Hematopoietic multipotent progenitor cell treated with erythropoietin and hydrocortisone succinate and interleukin-3 and kit ligand, for 4 days (in vitro differentiated cells): ENCODE measurements at regions not wholly inside any gene's neighbourhood (a gene's known extent, or its start where the extent isn't known, plus 50 kb on each side); places are given as distances from the start of the nearest gene placed in this dataset.

Experiments used
- DNase-seq: peaks from one replicate; pipeline ENCODE4 v3.0.0-alpha.2; 2015

DNA sequence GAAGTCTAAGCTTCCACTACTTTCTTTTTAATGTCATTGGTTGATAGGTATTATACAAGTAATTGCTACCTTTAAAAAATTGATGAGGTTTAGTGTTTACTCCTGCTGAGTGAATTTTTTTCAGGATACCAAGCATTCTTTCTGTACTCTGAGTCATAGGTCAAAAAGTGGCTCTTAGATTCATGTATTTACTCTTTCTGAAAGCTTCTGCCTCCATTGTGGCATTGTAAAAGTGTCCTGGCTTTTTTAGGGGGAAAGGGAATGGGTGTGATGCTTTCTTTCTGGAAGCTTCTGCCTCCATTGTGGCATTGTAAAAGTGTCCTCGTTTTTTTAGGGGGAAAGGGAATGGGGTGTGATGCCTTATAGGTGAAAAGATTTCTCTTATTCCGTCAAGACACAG, 286.5 kb downstream of the LPIN1 start:
- DNase-seq, result no peak

DNA sequence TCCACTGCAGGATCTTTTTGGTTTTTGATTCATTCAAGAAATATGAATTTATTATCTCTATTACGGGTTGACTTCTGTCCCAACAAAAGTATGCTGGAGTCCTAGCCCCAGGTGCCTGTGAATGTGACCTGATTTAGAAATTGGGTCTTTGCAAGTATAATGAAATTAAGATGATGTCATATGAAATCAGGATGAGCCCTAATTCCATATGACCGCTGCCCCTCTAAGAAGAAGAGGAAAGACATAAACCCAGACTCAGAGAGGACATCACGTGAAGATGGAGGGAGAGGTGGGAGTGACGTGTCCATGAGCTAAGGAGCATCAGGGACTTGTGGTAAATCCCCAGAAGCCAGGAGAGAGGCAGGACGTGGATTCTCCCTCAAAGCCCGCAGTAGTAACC, 287.1 kb downstream of the LPIN1 start:
- no peak for DNase-seq

DNA sequence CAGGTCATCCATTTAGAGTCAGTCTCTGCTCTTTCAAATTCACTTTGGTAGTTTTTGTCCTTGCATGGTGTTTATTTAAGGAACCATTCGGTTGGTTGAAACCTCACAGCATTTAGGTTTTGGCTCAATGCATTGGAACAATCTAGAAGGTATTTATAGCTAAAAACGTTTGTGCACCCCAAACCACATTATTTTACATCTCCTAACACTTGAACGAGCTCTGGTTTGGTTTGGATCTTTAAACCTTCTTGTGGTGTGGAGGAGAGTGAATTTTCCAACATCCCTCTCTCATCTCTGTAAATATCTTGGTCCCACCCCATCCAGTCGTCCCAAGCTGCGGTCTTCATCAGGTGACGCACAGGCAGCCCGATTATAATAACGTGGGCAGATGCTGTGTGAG, 287.9 kb downstream of the LPIN1 start:
- no peak for DNase-seq

DNA sequence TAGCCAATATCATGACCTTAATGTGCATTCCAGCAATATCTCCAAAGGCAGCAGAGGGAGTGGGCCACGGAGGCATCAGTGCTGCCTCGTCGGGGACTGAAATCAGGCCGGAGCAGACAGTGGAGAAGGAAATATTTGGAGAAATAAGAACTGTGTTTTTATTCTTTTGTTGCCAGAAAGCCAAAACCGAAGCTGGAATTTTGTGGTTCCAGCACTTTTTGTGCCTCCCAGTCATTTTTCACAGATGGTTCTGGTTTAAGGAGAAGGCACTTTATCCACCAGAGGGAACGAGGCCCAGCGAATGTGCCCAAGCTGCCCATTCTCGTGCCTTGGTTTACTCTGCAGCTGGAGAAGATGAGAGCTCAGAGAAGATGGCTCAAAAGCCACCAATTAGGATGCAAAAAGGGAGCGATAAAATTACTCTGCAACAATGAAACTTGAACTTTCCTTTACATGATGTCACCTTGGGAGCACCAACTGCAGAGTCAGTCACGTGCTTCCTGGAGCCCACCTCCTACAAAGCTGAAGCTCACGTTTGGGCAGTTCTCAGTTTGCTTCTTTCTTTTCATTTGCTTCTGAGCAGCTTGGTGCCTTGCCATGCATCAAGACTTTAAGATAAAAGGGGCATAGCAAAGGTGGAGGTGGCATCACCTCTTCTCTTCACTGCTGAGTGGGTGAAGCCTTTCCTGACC, 288.7 kb downstream of the LPIN1 start:
- DNase-seq, result no peak

DNA sequence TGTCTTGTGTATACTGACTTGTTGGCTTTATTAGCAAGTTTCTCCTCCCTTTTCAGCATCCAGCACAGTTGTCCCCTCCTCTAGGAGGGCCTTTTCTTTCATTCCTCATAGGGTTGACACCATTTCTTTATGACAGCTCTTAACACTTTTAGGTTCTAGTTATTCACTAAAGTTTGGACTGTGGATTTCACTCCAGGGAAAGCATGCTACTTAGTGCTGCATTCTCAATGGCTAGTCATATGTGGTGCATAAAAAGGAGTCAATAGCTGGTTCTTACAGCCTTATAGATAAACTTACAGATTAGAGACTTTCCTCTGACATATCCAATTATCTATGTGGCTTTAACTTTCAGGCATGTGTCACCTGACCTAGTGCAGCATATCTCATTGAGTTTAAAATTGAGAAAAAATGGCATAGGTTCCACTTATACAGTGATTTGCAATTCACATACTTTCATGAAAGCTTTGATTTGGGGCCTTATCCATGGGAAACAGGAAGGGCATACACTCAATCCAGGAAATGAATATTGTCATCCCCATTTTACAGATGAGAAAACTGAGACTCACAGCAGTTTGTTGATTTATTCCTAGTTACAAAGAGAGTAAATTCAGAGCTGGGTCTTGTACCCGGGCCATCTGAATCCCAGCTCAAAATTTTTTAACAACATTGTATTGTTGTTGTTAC, 289.7 kb downstream of the LPIN1 start:
- DNase-seq, result no peak

DNA sequence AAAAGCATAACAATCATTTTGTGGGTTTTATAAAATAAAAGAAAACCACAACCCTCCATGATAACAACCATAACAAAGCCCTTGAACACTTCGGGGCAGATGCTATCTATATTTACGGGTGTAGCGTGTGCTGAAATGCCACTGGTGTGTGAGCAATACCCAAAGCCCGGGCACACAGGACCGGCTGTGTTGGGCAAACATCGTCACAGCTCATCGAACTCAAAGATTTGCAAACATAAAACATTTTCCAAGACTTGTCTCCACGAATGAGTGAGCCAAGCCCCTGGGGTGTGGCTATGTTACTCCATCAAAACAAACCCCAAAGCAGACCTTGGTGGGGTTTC, 290.2 kb downstream of the LPIN1 start:
- DNase-seq, result peak; percentile 32

DNA sequence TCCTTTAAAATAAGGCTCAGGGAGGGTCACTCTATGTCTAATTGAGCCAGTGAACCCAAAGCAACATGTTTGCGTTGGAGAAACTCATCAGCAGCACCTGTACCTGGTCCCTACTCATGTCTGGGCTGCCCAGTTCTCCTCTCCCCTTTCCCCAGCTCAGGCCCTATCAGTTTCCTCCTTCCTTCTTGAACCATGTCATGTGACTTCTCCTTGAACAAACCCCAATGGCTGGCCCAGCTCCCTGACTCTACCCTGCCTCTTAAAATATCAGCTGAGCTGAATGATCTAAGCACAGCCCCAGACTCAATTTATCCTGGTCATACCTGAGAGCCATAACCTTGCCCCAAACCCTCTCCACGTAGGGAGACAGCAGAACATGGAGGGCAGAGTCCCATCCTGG, 290.9 kb downstream of the LPIN1 start:
- no peak for DNase-seq

DNA sequence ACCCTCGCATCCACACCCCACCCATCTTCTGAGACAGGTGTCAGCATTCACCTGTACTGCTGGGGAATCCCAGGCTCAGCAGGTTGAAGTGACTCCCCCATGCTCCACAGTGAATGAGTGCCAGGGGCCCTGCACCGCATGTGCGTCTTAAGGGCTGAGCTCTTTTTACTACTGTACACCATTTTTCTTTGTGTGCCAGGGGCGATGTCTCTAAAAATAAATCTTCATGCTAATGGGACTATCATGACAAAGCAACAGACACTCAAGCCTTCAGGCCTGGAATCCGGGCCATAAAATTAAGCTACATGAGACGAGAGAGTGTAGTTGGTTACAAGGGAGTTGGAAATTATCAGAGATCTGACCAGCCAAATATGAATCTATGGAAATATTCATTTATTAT, 294.8 kb downstream of the LPIN1 start:
- DNase-seq, result no peak

DNA sequence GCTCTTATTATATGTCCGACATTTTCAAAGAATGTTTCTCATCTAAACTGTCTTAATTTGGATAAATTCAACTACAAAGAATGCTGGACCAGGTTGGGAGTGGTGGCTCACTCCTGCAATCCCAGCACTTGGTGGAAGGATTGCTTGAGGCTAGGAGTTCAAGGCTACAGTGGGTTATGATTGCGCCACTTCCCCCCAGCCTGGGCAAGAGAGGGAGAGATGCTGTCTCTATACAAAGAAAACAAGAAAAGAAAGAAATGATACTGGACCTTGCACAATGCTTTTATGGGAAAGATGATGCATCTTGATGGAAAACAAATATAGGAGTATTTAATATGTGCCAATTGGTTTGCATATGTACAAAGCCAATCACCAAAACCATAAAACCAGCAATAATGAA, 296.7 kb downstream of the LPIN1 start:
- no peak for DNase-seq

DNA sequence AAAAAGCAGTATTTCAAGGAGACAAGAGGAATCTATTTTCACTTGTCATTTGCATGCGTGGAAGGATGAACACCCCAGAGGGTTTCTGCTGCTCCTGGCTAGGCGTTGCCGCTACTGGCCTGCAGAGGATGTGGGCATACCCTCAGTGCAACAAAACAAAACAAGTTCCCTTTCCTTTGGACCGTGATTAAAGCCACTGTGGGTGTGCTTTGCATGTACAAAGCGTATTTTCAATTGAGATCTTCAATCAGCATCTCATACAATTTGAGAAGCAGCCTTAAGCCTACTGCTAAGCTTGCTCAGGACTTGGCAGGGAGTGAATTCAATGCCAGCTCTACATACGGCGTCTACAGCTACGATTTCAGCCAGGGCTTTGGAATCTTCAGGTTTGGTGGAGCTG, 298.4 kb downstream of the LPIN1 start:
- peak; percentile 63 for DNase-seq

DNA sequence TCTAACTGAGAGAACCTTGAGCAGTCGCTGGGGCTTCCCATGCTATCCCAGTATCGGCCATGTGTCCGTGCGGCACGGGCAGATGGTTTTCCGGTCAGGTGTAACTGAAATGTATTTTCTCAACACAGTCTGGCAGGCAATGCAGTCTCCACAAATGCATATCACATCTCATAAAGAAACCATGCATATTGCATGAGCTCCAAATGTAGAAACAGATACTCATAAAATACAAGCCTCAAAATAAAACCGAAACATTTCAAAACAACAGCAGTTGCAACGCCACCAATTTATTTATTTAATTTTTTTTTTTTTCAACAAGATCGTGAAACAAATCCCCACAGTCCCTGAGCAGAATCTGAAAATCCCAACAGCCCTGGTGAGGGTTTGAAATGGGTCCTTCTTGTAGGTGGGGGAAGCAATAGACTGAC, 299.4 kb downstream of the LPIN1 start:
- DNase-seq, result no peak

DNA sequence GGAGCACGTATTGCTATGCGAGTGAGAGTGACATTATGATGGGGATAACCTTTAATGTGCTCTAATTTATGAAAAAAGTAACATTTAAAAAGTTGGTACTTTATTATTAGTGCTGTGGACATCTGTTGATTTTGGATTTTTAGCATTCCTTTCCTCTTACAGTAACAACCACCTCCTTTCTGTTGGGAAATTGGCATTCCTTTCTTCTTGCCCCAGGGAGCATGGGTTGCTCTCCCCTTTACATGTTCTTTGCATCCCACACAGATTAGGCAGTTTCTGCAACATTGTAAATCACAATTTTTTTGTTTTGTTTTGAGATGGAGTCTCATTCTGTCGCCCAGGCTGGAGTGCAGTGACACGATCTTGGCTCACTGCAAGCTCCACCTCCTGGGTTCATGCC, 300.2 kb downstream of the LPIN1 start:
- DNase-seq, result no peak

DNA sequence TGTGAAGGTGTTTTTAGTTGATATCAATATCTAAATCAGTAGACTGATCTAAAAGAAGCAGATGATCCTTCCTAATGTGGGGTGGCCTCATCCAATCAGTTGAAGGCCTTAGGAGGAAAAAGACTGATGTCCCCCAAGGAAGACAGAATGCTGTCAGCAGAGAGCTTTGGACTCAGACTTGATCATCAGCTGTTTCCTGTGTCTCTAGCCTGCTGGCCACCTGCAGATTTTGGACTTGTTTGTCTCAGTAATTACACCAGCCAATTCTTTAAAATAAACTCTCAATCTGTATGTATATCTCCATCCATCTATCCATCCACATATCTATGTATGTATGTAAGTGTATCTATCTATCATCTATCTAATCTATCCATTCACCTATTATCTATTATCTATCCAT, 301.3 kb downstream of the LPIN1 start:
- DNase-seq, result no peak

DNA sequence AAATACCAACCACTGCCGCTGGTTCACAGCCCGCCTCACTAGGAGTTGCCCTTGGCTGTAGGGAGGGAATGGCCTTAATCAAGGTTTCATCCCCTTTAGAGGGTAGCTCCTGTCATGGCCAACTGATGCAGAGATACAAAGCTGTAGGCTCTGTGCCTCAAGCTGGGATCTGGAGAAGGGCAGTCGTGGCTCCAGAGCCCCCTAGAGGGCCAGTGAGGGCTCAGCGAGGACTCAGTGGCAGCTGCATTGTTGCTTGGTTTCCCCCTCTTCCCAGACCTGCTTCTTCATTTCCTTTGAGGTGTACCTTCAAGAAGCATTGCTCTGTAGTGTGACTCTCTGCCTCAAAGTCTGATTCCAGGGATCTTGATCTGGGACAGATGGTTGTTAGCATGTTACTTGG, 302.1 kb downstream of the LPIN1 start:
- peak; percentile 47 for DNase-seq

DNA sequence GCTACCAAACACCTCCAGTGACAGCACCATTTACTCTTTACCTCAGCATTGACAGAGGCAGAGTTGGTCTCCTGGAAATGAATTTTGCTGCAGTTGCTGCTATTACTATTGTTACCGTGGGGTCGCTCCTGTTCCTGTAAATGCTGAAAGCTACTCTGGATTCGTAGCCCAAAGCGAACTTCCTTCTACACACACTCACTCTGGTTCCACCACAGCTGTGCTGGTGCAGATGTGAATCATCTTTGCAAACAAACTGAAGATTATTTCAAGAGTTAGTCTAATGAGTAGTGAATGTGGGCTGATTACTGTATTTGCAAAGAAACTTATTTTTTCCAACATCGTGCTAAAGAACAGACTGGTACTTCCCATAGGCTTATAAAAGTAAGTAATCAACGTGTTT, 304.0 kb downstream of the LPIN1 start:
- peak; percentile 82 for DNase-seq

DNA sequence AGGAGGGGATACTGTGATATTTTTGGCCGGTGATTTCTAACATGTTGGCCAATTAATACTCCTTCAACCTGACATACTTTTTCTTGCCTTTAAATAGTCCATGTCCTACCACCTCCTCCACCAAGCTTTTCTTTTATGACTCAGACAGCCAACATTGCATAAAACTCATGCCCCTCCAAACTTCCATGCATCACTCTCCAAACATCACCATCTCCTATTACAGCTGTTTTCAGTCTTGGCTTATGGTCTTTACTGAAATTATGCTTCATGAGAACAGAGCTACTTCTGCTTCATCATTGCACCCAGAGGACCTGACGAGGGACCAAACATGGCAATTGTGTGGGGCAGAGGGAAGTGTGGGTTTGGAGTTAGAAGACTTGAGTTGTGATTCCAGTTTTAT, 305.4 kb downstream of the LPIN1 start:
- DNase-seq, result no peak

DNA sequence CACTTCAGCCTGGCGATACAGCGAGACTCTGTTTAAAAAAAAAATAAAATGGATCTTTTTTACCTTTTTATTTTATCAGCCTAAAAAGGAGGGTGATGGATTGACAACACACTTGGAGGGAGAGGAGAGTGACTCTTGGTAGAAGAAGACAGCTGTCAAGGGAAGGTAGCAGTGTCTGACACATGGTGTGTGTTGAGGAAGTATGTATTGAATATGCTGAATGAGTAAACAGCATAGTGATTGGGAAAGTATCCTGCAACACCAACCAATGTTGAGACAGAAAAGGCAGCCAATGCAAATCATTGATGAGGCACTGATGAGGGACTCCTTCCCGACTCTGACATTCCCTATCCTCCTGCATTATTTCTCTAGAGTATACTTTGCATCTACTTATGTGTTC, 306.4 kb downstream of the LPIN1 start:
- no peak for DNase-seq

DNA sequence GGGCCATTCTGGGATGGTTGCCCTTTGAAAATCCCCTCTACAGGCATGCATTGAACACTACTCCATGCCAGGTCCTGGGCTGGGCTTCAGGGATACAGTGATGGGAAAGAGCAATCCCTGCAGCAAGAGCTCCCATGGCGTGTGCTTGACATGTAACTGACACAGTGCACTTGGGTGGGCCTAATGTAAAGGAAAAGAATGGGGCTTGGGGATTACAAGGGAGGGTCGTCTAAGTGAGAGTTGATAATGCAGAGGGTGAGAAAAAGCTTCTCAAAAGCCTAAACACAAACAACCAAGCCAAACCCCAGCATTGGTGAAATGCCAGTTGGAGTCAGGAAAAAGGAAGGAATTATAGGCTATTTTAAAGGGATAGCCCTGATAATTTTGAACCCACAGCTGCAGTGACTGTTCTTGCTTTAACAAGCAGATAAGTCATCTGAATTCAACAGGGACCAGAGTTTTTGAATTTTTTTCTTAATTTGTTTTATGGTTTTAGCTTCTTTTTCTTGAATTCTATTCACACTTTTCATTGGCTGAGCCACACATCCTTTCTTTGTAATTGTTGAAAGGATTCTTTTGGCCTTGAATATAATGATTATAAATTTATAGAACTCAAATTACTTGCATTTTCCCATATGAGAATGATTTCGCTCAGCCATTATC, 308.7 kb downstream of the LPIN1 start:
- DNase-seq, result no peak

DNA sequence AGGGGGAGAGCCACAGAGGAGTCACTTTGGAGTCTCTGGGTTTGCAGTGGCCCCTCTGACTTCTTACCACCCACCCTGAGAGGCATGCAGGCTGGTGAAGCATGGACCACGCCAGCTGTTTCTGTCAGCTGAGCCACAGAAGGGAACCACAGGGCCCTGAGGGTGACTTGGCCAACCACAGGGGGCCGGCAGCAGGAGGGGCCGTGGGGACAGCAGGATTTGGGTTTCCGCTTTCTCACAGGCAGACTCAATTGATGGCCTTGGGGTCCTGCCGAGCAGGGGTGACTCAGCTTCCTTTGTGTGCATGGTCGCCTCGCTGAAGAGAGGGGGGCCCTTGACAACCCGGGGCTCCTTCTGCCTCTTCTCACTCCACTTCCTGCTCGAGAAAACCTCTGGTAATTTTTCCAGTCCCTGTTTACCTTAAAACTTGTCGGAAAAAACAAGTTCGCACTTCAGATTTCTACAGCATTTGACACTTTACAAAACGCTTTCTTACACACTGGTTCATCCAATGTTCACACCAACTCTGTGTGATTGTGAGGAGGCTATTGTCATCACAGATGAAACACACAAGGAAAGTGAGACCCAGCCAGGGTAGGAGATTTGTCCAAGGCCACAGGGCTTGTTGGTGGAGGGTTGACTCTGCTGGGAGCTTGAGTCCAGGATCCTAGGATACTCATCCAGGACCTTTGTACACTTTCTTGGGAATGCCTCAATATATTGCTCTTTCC, 311.2 kb downstream of the LPIN1 start:
- DNase-seq, result peak; percentile 95

DNA sequence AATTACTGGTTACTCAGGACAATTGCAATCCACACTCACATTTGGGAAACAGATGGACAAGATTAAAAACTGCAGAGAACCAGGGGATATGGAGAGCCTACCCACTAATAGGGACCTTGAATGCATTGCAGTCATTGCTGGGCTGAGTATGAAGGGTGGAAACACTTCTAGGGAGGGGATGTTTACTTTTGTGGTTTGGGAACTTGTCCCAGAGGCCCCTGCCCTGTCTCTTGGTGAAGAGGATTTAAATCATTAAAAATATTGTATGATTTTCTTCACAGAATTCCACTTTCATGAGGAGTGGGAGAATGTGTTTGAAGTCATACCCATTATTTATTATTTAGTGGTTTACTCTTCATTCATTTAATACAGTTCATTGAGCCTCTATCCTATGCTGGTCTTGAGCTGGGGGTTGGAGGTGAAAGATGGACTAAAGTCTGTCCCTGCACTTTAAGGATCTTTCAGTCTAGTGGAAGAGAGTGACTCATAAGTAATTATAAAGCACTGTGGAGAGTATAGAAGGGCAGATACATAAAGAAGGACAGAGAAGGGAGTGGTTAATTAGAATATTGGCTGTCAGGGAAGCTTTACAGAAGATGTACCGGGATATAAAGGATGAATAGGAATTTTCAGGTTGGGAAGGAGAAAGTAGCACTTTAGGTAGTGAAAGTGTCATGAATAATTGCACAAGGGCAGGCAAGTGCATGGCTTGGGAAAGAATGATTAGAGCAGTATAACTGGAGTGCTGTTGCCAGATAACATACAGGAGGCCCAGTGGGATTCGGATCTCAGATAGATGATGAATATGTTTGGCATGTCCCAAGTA, 313.4 kb downstream of the LPIN1 start:
- peak; percentile 32 for DNase-seq

DNA sequence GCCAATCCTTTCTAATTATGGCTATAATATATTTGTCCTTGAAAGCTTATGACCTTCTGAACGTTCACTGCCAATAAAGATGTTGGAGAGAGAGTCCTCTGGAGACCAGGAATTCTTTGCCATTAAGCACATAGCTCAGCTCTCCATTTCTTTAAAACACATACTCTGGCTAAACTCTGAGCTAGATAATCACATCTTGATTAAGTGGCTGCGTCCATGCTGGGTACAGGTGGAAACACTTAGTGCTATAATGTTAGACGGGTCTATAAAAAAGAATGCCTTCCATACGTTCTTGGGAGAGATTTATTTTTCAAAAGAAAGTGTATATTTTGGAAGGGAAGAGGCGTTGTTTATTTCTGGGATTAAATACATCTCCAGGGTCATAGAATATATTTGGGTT, 314.5 kb downstream of the LPIN1 start:
- no peak for DNase-seq

DNA sequence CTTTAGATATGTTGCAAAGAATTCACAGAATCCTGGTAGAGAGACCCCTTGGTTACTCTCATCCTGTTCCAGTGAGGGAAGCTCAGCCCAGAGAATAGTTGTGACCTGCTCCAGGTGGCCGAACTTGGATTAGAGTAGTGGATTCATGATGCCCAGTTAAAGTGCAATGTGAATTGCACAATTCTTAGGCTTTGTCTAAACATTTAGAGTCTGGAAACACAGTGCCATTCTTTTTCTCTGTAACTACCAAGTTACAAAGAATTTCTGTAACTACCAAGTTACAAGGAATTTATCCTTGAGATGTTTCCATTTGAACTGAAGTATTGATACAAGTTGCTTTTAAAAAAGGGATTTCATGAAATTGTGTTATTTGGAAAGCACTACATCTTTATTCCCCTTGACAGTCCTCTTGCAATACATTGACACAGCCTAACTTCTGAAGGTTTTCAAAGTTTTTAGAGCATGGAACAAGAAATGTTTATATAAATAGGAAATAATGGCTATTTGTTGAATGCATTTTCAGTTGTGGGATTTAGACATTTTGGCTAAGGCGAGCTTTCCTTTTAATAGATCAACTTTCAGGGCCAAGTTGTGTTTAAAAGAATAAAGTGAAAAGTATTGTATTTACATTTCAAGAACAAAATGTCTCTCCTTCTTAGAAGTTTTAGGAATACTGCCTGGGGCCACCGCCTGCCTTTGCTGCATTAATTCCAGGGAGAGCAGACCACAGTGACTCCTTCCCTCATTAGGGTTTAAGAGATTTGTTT, 315.0 kb downstream of the LPIN1 start:
- no peak for DNase-seq
